Astrocyte of the cerebellum (primary cell): ENCODE measurements at regions not wholly inside any gene's neighbourhood (a gene's known extent, or its start where the extent isn't known, plus 50 kb on each side); places are given as distances from the start of the nearest gene placed in this dataset.

Source experiments
- DNase-seq: peaks from one replicate; pipeline ENCODE4 v3.0.0-alpha.2; 2011; ENCODE audit warnings: low read depth
- H3K4me3 ChIP-seq: 2 replicates; pipeline ENCODE4 v1.5.1; 2011; ENCODE audit warnings: mild to moderate bottlenecking, low read depth, low read length, moderate library complexity
- in situ Hi-C: cut with HindIII; loops from 2 replicates; pipeline ENCODE4 v1.10.0; 2017; ENCODE audit warnings: low sequenced_read_pairs
- TF ChIP-seq, protein P1 (sequence below): IDR thresholded peaks from 2 replicates; pipeline ENCODE4 v1.5.1; 2012; ENCODE audit warnings: low read length, low read depth, moderate library complexity, mild to moderate bottlenecking; ENCODE audit errors: missing control alignments

DNA sequence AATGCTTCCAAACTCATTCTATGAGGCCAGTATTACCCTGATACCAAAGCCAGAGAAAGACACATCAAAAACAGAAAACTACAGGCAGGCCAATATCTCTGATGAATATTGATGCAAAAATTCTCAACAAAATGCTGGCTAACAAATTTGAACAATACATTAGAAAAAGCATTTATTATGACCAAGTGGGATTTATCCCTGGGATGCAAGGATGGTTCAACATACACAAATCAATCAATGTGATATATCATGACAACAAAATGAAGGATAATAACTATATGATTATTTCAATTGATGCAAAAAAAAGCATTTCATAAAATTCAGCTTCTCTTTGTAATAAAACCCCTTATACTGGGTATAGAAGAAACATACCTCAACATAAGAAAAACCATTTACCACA lies 550.9 kb downstream of the ADCYAP1 start:
- in situ Hi-C loops: no loop called here
- DNase-seq: no peak
- TF ChIP-seq, protein P1, sequence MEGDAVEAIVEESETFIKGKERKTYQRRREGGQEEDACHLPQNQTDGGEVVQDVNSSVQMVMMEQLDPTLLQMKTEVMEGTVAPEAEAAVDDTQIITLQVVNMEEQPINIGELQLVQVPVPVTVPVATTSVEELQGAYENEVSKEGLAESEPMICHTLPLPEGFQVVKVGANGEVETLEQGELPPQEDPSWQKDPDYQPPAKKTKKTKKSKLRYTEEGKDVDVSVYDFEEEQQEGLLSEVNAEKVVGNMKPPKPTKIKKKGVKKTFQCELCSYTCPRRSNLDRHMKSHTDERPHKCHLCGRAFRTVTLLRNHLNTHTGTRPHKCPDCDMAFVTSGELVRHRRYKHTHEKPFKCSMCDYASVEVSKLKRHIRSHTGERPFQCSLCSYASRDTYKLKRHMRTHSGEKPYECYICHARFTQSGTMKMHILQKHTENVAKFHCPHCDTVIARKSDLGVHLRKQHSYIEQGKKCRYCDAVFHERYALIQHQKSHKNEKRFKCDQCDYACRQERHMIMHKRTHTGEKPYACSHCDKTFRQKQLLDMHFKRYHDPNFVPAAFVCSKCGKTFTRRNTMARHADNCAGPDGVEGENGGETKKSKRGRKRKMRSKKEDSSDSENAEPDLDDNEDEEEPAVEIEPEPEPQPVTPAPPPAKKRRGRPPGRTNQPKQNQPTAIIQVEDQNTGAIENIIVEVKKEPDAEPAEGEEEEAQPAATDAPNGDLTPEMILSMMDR: no peak
- no peak overlapping the region for H3K4me3 ChIP-seq

DNA sequence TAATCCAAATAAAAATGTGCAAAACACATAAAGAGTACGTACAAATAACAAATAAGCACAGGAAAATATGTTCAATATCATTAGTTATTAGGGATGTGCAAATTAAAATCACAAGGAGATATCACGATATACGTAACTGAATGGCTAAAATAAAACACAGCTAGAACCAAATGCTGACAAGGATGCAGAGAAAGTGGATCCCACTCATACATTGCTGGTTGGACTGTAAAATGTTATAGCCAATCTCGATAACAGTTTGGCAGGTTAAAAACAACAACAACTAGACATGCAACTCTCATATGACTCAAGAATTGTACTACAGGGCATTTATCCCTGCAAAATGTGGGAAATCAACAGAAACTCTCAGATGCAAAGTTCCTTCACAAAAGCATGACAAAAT lies 553.9 kb downstream of the ADCYAP1 start:
- in situ Hi-C loops: no loop called here
- DNase-seq: no peak
- H3K4me3 ChIP-seq: no peak overlapping the region
- TF ChIP-seq, protein P1: no peak

DNA sequence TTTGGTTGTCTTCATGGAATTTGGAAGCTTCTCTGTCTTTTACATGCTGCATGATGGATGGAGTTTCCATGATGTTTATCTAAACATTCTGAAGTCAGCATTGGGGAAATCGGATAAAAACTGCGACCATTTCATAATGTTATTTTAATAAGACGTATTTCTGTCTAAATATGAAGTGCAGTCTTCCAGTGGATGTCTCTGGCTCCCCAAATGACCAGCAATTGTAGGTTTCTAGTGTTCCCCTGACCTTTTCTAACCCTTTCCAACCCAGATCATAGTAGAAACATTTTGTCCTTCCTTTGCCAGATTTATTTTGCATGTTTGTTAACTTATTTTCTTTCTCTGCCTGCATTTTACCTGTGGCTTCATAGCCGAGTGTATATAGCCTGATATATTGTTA lies 559.3 kb downstream of the ADCYAP1 start:
- in situ Hi-C loops: no loop called here
- no peak for DNase-seq
- TF ChIP-seq, protein P1: no peak
- no peak overlapping the region for H3K4me3 ChIP-seq

DNA sequence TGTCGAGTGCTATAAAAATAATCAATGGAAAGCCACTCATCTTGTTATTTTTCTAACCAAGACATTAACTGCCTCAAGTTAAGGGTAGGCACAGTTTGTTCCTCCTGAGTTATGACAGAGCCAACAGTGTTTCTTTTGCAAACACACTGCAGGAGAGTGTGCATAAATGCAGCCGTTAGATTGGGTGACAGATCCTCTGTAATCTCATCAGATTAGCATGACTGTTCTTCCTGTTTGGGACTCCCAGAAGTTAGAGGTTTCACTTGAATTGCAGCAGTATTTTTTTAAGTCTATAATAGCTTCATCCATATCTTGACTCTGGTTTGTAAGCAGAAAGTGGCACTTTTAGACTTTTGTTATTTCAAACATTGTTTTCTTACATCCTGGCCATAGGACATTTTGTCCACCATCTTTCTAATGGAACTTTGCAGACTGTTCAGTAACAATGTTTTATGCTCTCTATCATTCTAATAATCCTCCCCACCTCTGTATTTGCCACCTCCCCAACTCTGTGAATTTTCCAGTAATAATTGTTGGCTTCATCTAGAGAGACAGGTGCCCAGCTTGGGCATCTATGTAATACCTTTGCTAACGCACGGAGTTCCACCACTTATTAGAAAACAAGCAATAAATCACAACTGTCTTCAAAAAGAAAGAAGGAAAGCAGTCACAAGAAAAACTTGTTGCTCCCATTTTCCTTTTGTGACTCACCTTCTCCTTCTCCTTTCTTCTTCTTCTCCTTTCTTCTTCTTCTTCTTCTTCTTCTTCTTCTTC lies 560.0 kb downstream of the ADCYAP1 start:
- H3K4me3 ChIP-seq: no peak overlapping the region
- in situ Hi-C loops: no loop called here
- TF ChIP-seq, protein P1: no peak
- DNase-seq: no peak

DNA sequence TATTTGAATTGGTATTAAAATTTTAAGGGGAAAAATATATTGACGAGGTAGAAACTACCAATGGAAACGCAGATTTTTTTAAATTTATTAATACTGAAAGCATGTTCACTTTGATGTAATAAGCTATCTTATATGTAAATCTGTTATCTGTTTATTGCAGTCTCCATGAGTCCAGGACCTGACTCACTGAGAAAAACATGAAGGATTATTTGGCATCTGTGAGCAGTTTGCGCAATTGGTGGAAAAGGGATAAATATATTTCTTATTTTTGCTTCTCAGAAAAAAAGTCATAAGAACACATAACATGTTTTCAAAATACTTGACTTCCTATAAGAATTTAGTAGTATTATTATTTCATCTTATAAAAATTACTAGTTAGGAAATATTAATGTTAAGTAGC lies 561.4 kb downstream of the ADCYAP1 start:
- no peak overlapping the region for H3K4me3 ChIP-seq
- in situ Hi-C loops: no loop called here
- DNase-seq: no peak
- TF ChIP-seq, protein P1: no peak

DNA sequence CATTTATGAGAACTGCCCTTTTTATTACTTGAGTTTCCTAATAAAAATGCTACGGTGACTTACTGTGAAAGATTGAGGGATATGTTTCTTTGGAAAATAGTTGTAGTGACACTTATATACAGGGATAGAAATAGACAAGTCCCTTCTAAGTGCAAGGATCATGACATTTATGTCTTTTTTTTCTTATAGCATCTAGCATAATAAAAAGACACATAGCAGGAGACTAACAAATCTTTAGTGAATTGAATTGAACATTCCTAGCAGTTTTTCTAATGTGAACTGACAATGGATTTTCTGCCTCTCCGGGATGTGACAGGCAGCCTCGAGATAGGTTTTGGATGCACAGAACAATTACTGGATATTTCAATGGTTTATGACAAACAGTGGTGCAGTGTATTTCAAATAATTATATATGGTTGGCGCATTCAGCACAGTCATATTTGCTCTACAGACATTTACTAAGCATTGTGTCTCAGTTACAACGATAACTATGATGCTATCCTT lies 562.8 kb downstream of the ADCYAP1 start:
- in situ Hi-C loops: no loop called here
- TF ChIP-seq, protein P1: no peak
- H3K4me3 ChIP-seq: no peak overlapping the region
- no peak for DNase-seq
